ENCODE measurements at regions not wholly inside any gene's neighbourhood (a gene's known extent, or its start where the extent isn't known, plus 50 kb on each side); places are given as distances from the start of the nearest gene placed in this dataset.

- TF ChIP-seq CTCF (IDR thresholded peaks at IDR 0.05; ENCODE audit: unreplicated experiment) = no peak
- Mint-ChIP-seq H3K27ac (ENCODE audit: unreplicated experiment) (no peak overlapping the region), H3K4me3 (ENCODE audit: low read depth, unreplicated experiment) (no peak overlapping the region), H3K4me1 (ENCODE audit: low read depth, unreplicated experiment) (no peaks in the 10 kb centered on the region), H3K27me3 (ENCODE audit: unreplicated experiment) (peaks cover 14% of the 10 kb centered on the region), H3K9me3 (ENCODE audit: low read depth, unreplicated experiment) (no peaks in the 10 kb centered on the region), H3K36me3 (ENCODE audit: insufficient read depth, unreplicated experiment) (no peaks in the 10 kb centered on the region)
- DNase-seq = no peak
- CTCF ChIA-PET = no interaction called here
- intact Hi-C loops (cut with micrococcal nuclease; ENCODE audit: unreplicated experiment) = no loop called here
- BruUV-seq (replicated peaks) = no TSS peak
These were observed 186.7 kb downstream of the USP46 start for GRCh38 chr4:52472444-52472843.

GRCh38 chr4:52477191-52477780, 181.8 kb downstream of the USP46 start:
- Mint-ChIP-seq H3K4me3 (ENCODE audit: low read depth, unreplicated experiment) (no peak overlapping the region), H3K27ac (ENCODE audit: unreplicated experiment) (no peak overlapping the region), H3K4me1 (ENCODE audit: low read depth, unreplicated experiment) (no peaks in the 10 kb centered on the region), H3K36me3 (ENCODE audit: insufficient read depth, unreplicated experiment) (no peaks in the 10 kb centered on the region), H3K9me3 (ENCODE audit: low read depth, unreplicated experiment) (no peaks in the 10 kb centered on the region), H3K27me3 (ENCODE audit: unreplicated experiment) (peaks cover 14% of the 10 kb centered on the region)
- CTCF ChIA-PET = no interaction called here
- no peak for TF ChIP-seq CTCF (IDR thresholded peaks at IDR 0.05; ENCODE audit: unreplicated experiment)
- intact Hi-C loops (cut with micrococcal nuclease; ENCODE audit: unreplicated experiment) = no loop called here
- DNase-seq = no peak
- BruUV-seq (replicated peaks) = no TSS peak

- Mint-ChIP-seq H3K4me3 (ENCODE audit: low read depth, unreplicated experiment) (no peak overlapping the region), H3K9me3 (ENCODE audit: low read depth, unreplicated experiment) (no peaks in the 10 kb centered on the region), H3K27me3 (ENCODE audit: unreplicated experiment) (no peaks in the 10 kb centered on the region), H3K36me3 (ENCODE audit: insufficient read depth, unreplicated experiment) (no peaks in the 10 kb centered on the region), H3K4me1 (ENCODE audit: low read depth, unreplicated experiment) (no peaks in the 10 kb centered on the region), H3K27ac (ENCODE audit: unreplicated experiment) (no peak overlapping the region)
- DNase-seq = no peak
- CTCF ChIA-PET = no interaction called here
- no peak for TF ChIP-seq CTCF (IDR thresholded peaks at IDR 0.05; ENCODE audit: unreplicated experiment)
- intact Hi-C loops (cut with micrococcal nuclease; ENCODE audit: unreplicated experiment) = no loop called here
- BruUV-seq (replicated peaks) = no TSS peak
These were observed 175.8 kb downstream of the USP46 start for GRCh38 chr4:52483186-52483890.

GRCh38 chr4:52507774-52508173, 151.3 kb downstream of the USP46 start:
- CTCF ChIA-PET = no interaction called here
- no peaks in the 10 kb centered on the region for H3K4me1 Mint-ChIP-seq (ENCODE audit: low read depth, unreplicated experiment)
- intact Hi-C loops (cut with micrococcal nuclease; ENCODE audit: unreplicated experiment) = no loop called here
- H3K4me3 Mint-ChIP-seq (ENCODE audit: low read depth, unreplicated experiment) = no peak overlapping the region
- no peak for TF ChIP-seq CTCF (IDR thresholded peaks at IDR 0.05; ENCODE audit: unreplicated experiment)
- no peaks in the 10 kb centered on the region for H3K36me3 Mint-ChIP-seq (ENCODE audit: insufficient read depth, unreplicated experiment)
- no TSS peak for BruUV-seq (replicated peaks)
- no peak for DNase-seq
- H3K27ac Mint-ChIP-seq (ENCODE audit: unreplicated experiment) = no peak overlapping the region
- peaks cover 35% of the 10 kb centered on the region for H3K27me3 Mint-ChIP-seq (ENCODE audit: unreplicated experiment)
- no peaks in the 10 kb centered on the region for H3K9me3 Mint-ChIP-seq (ENCODE audit: low read depth, unreplicated experiment)
